GM12892 (cell line): ENCODE measurements at regions not wholly inside any gene's neighbourhood (a gene's known extent, or its start where the extent isn't known, plus 50 kb on each side); places are given as distances from the start of the nearest gene placed in this dataset.
"Not testable (repeated sequence)": the region's sequence is repeated elsewhere in the genome, so short reads cannot be mapped to it uniquely, and the experiment has no call there.

ENCODE experiments used
- DNase-seq: peaks from one replicate; pipeline ENCODE4 v3.0.0; 2011; ENCODE audit not compliant: insufficient read length
- FAIRE-seq: peaks from 2 replicates; lab custom pipeline; 2011; peaks lifted over from hg19 to GRCh38; lab: Jason Lieb, UNC
- POLR2A ChIP-seq: IDR thresholded peaks from 2 replicates; pipeline ENCODE4 v1.6.1; 2011; ENCODE audit warnings: low read depth, low read length, control low read depth
- POLR2AphosphoS5 ChIP-seq: IDR thresholded peaks from 2 replicates; pipeline ENCODE4 v1.6.1; 2011; ENCODE audit warnings: low read depth, low read length, control low read depth
- TAF1 ChIP-seq: IDR thresholded peaks from 2 replicates; pipeline ENCODE4 v1.6.1; 2011; ENCODE audit warnings: low read depth, mild to moderate bottlenecking, control low read depth, low read length, borderline replicate concordance

DNA sequence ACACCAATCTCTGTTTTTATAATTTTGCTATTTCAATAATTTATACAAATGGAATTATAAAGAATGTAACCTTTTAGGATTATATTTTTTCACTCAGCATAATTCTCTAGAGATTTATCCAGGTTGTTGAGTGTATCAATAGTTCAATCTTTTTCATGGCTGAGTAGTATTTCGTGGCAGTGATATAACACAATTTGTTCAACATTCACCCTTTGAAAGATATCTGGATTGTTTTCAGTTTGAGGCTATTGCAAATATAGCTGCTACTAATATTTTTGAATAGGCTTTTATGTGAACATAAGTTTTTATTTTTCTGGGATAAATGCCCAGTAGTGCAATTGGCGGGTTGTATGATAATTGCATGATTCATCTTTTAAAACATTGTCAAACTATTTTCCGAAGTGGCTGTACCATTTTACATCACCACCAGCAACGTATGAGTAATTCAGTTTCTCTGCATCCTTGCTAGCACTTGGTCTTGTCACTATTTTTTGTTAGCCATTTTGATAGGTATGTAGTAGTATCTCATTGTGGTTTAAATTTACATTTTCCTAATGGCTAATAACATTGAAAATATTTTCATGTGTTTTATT is 55.6 kb upstream of the ABCD3 start:
- no peak for FAIRE-seq
- TF ChIP-seq POLR2AphosphoS5 (no peak), POLR2A (no peak)
- no peak for DNase-seq

DNA sequence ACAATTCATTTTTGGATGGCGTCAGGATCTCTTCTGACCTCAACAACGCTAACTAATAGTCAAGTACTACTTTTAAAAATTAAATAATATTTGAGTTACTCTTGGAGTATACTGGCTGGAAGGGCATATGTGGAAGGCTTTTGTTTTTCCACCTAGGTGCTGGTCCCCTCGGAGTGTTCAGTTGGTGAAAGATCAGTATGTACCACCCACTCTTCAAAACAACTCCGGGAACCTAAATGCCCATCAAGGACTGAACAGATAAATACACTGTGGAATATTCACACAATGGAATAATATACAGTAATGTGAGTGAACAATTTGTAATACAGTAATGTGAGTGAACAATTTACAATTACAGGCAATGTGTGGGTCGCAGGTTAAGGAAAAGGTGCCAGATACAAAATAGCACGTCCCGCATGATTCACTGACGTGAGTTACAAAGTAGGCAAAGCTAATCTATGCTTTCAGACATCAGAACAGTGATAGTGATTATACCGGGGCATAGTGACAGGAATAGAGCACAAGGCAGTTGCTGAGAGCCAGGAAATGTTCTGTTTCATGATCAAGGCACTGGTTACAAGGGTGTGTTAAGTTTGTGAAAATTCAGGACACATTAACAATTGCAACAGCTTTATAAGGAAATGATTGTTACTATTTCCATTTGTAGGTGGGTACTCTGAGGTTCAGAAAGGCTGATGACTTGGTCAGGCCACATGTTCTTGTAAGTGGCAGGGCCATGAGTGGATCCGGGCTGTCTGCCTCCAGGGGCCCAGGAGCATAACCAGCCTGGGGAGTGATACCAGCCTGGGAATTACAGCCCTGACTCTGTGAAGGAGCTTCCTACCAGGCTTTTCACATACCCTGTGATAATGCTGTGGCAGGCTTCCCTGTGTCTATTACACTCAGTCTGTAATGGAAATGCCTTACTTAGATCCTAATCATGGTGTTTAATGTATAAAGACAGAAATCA is 59.3 kb upstream of the ABCD3 start:
- no peak for TF ChIP-seq TAF1
- TF ChIP-seq POLR2A, result no peak
- no peak for TF ChIP-seq POLR2AphosphoS5
- DNase-seq, result no peak
- no peak for FAIRE-seq

DNA sequence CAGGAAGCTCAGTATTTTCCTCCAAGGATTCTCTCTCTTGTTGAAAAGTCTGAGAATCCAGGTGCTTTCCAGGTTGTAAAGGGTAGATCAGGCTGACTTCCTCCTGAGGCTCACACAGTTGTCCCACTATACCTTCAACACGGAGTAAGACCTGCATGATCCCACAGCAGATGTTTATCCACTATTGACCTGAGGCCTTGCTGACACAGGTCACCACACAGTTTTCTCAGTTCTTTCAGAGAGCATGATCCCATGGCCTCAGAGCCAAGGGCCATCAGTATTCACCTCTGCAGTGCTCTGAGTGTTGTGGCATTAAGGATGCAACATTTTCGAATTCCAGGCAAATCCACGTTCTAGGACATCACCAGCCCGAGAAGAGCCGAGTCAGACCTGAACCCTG is 60.5 kb upstream of the ABCD3 start:
- no peak for TF ChIP-seq POLR2AphosphoS5
- no peak for DNase-seq
- FAIRE-seq, result no peak

DNA sequence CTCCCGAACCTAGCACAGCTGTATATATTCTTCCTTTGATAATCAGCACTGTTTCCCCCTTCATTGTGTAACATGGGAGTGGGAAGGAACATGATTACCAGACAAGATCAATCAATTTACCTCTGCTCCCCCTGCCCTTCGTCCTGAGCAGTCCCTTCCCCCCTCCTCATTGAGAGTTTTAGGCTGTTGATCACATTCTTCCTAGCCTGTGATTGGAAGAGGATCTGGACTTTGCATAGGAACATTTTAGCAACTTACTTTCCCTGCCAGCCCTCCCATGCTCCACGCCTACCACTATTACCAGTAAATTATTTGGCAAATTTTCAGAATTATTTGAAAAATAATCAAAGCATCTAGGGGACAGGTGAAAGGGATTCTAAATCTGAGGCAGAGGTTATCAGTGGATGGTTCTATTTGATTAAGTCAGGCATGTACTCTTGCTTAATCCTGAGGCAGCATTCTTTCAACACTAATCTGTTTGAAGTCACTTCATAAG is 62.7 kb upstream of the ABCD3 start:
- TF ChIP-seq POLR2AphosphoS5, result no peak
- no peak for FAIRE-seq
- no peak for DNase-seq

DNA sequence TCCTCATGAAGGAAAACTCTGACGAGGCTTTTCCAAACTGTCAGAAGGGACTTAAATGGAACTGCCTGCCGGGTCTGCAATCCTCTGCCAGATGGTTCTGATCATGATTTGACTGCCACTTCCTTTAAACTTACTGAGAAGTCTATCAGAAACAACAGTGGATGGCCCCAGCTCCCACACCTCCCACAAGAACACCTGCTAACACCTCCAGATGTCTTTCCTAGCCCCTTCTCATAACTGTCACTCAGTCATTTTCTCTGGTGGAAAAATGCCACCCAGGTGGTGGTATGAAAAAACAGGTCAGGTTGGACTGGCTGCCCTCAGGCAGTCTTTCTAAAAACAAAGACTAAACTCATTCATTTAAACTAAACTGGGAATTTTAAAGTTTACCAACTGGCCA is 66.7 kb upstream of the ABCD3 start:
- TF ChIP-seq TAF1 (no peak), POLR2AphosphoS5 (no peak), POLR2A (no peak)
- DNase-seq (no peak), FAIRE-seq (no peak)

DNA sequence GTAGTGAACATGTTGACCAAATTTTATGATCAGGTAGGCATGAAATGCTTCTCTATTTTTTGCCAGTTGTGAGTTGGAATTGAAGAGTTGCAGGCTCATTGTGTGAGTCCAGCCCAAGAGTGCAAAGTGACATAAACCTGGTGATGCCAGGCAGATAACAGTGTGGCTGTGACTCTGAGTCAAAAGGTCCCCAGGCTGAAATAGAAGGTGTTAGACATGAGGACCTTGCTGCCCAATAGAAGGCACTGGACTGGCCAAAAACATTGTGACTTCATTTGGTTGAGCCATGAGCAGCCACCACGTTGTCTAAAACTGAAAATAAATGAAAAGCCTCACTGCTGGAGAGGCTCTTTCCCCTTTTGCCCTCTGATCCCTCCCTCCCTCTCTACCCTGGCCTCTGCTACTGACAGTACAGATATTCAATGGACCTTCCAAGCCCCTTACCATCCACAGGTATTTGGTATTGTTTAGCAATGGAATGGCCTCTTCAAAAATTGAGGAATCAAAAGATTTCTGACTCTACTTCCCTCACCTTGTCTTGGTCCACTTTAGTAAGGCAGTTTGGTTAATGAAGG is 67.8 kb upstream of the ABCD3 start:
- FAIRE-seq, result no peak
- TF ChIP-seq POLR2A, result no peak
- TF ChIP-seq POLR2AphosphoS5, result no peak
- TF ChIP-seq TAF1, result no peak

DNA sequence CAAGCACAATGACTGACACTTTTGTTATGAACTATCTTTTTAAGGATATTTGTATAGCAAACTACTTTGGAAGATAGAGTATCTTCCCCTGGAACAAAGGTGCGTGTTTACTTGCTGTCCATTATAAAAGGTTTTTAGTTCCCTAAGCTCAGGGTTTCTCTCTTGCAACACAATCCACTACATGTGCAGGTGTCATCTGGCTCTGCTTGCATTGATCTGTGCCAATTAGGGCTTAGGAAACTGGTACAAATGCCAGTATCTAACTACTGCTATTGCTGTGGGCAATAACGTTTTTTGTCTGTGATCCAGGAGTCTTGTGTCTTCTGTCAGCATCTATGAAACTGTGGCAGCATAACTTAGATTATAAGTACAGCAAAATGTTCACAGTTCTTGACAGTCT is 68.3 kb upstream of the ABCD3 start:
- DNase-seq, result no peak
- no peak for TF ChIP-seq TAF1
- TF ChIP-seq POLR2A, result no peak
- no peak for TF ChIP-seq POLR2AphosphoS5
- FAIRE-seq, result no peak

More for the DNA sequence above, 67.8 kb upstream of the ABCD3 start:
- no peak for DNase-seq

DNA sequence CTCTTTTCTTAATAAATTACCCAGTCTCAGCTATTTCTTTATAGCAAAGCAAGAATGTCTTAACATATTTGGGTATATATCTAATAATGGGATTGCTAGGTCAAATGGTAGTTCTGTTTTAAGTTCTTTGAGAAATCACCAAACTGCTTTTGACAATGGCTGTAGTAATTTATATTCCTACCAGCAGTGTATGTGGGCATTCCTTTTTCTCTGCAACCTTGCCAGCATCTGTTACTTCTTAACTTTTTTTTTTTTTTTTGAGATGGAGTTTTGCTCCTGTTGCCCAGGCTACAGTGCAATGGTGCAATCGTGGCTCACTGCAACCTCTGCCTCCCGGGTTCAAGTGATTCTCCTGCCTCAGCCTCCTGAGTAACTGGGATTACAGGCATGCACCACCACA is 69.8 kb upstream of the ABCD3 start:
- not testable (repeated sequence) for FAIRE-seq, DNase-seq

DNA sequence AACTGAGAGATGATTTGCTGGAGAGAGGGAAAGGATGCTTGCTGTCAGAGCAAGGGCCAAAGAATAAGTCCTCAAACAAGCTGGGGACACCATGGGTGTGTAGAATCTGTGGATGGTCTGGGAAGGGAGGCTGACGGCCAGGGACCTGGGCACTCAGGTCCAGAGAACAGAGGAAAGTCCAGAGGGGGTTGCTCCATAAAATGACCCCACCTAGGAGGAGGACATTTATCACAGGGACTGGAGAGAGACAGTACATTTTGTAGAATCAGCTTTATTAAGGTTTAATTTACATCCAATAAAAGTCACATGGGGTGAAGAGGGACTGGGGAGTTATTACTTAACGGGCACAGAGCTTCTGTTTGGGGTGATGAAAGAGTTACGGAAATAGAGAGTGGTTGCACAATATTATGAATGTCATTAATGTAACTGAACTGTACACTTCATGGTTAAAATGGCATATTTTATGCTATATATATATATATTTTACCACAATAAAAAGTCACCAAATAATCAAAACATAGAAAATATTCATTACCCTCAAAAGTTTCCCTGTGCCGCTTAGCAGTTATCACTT is 73.0 kb upstream of the ABCD3 start:
- no peak for DNase-seq
- no peak for TF ChIP-seq TAF1
- TF ChIP-seq POLR2AphosphoS5, result no peak
- TF ChIP-seq POLR2A, result no peak
- no peak for FAIRE-seq

DNA sequence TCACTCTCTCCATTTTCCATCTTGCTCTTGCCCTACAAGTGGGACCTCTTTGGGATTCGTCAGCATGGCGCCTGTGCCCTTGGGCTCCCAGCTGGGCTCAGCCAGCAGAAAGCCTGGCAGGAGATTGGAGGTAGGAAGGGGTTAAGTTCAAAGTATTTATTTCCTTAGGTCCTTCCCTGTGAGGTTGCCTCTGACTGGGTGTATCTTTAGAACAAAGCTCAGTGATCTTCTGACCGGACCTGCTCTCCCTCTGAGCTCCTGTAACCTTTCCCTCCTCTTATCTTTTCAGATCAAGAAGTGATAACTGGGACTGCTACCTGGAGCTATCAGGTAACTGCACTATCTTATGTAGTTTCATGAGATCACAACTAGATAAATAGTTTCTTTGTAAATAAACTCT is 75.8 kb upstream of the ABCD3 start:
- TF ChIP-seq POLR2A, result no peak
- no peak for TF ChIP-seq POLR2AphosphoS5
- no peak for TF ChIP-seq TAF1
- no peak for DNase-seq
- no peak for FAIRE-seq

DNA sequence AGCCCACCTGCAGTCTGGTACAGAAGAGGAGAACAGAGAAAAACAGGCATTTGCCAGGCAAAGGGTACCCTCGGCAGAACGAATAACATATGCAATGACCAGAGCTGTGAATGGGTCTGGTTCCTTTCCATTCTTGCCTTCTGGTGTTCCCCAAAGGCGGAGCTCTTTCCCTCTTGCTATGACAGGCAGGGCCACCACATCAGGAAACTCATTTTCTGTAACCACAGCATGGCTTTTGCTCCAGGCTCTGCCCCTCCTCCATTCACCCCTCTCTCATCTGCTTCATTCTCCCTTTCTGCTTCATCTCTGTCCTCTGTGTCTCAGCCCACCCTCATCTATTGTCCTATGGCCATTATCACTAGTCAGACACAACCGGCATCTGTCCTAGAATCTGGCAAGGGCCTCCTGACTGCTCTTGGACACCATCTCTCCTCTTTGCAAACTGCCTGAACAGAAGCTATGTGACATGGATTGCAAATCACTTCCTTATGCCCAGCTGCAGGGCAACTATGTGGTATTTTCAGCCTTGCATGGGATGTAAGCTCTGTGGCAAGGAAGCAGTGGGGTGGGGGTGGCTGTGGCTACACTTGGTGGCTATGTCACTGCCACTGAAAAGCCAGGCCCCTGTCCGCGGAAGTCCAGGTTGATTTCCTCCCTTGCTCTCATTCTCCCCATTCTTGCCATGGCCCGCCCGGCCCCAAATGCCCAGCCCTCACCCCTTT is 78.8 kb upstream of the ABCD3 start:
- DNase-seq (no peak), FAIRE-seq (no peak)
- TF ChIP-seq POLR2AphosphoS5 (no peak), POLR2A (no peak), TAF1 (no peak)
